ENCODE measurements at regions not wholly inside any gene's neighbourhood (a gene's known extent, or its start where the extent isn't known, plus 50 kb on each side); places are given as distances from the start of the nearest gene placed in this dataset.
A peak's percentile ranks its signal among the peaks of the same experiment; 100 is the strongest.

DNA sequence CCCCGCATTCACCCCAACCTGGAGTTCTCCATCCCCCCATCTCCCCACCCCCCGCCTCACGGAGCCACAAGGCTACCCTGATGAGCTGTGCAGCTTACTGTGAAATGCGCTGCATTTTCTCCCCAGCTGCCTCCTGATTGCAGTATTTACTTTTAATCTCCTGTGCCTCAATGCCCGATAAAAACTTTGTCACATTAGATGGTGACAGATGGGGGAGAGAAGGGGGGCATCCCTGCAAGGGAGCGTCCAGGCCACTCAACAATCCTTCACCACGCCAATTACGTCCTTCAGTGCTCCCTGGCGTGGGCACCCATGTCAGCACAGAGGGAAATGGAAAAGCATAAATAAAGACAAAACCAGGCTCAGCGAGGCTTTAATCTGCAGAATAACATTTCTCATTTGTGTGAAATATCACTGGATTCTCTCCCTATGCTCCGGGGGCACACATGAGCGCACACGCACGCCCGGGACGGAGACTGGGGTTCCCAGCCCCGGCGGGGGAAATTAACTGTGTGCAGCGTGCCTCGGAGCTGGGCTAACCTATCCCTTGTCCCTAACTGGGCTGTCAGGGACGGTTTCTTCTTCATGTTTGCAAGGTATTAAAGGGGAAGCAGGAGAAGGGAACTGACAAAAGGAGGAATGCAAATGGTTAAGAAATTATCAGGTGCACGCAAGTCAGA, 186.7 kb upstream of the VASH1 start:
- peak; percentile 31 for DNase-seq

More for the DNA sequence above, 186.7 kb upstream of the VASH1 start:
- Histone ChIP-seq H3K4me2 (no peak overlapping the region), H3K4me3 (ENCODE audit: low read depth in 2 of 2, low read length in 1 of 2) (no peak overlapping the region), H3K27ac (ENCODE audit: low read depth in 2 of 2, low read length in 1 of 2) (no peak overlapping the region), H3K4me1 (ENCODE audit: control insufficient read depth in 1 of 2, insufficient read depth in 2 of 2, low read depth in 1 of 2, low read length in 1 of 2) (peaks cover 0 to 5% of the 10 kb centered on the region in 2 experiments; a peak in 1 of 4 replicates), H3K79me2 (ENCODE audit: insufficient read depth) (no peaks in the 10 kb centered on the region), H3K9ac (no peak overlapping the region), H3F3A (replicated peaks; ENCODE audit: insufficient read depth) (no peaks in the 10 kb centered on the region), H3K9me3 (no peaks in the 10 kb centered on the region), H2AFZ (ENCODE audit: low read depth) (no peak overlapping the region), H4K20me1 (ENCODE audit: insufficient read depth) (no peaks in the 10 kb centered on the region), H3K36me3 (replicated peaks in 1 of 2; ENCODE audit: control insufficient read depth in 1 of 2, insufficient read depth in 2 of 2, low read length in 1 of 2) (no peaks in the 10 kb centered on the region), H3K9me2 (no peaks in the 10 kb centered on the region), H3K27me3 (ENCODE audit: insufficient read depth) (no peaks in the 10 kb centered on the region)
- no peak for TF ChIP-seq EZH2phosphoT487 (IDR thresholded peaks at IDR 0.05; ENCODE audit: borderline replicate concordance, low read depth)
- no peak for TF ChIP-seq FOXJ3 (CRISPR knock-in tag; IDR thresholded peaks at IDR 0.05)
- no peak for TF ChIP-seq SMC3 (IDR thresholded peaks at IDR 0.05; ENCODE audit: low read depth, low read length)
- no peak for TF ChIP-seq SIN3A (IDR thresholded peaks at IDR 0.05; ENCODE audit: borderline replicate concordance, low read depth, low read length)
- TF ChIP-seq PBX3 (IDR thresholded peaks at IDR 0.05), result no peak
- TF ChIP-seq NRF1 (IDR thresholded peaks at IDR 0.05; ENCODE audit: low read depth, low read length), result no peak
- no peak for TF ChIP-seq RFX5 (IDR thresholded peaks at IDR 0.05; ENCODE audit: low read length)
- TF ChIP-seq RAD21 (IDR thresholded peaks at IDR 0.05; ENCODE audit: low read length), result no peak
- no peak for TF ChIP-seq FOSL2 (IDR thresholded peaks at IDR 0.05; ENCODE audit: borderline replicate concordance, low read depth)
- TF ChIP-seq YY1 (IDR thresholded peaks at IDR 0.05; ENCODE audit: low read depth), result no peak
- TF ChIP-seq MEF2A (IDR thresholded peaks at IDR 0.05; ENCODE audit: borderline replicate concordance, low read depth), result no peak
- TF ChIP-seq, protein P1, sequence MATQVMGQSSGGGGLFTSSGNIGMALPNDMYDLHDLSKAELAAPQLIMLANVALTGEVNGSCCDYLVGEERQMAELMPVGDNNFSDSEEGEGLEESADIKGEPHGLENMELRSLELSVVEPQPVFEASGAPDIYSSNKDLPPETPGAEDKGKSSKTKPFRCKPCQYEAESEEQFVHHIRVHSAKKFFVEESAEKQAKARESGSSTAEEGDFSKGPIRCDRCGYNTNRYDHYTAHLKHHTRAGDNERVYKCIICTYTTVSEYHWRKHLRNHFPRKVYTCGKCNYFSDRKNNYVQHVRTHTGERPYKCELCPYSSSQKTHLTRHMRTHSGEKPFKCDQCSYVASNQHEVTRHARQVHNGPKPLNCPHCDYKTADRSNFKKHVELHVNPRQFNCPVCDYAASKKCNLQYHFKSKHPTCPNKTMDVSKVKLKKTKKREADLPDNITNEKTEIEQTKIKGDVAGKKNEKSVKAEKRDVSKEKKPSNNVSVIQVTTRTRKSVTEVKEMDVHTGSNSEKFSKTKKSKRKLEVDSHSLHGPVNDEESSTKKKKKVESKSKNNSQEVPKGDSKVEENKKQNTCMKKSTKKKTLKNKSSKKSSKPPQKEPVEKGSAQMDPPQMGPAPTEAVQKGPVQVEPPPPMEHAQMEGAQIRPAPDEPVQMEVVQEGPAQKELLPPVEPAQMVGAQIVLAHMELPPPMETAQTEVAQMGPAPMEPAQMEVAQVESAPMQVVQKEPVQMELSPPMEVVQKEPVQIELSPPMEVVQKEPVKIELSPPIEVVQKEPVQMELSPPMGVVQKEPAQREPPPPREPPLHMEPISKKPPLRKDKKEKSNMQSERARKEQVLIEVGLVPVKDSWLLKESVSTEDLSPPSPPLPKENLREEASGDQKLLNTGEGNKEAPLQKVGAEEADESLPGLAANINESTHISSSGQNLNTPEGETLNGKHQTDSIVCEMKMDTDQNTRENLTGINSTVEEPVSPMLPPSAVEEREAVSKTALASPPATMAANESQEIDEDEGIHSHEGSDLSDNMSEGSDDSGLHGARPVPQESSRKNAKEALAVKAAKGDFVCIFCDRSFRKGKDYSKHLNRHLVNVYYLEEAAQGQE (IDR thresholded peaks at IDR 0.05; ENCODE audit: low read depth, low read length), result no peak
- no peak for TF ChIP-seq MXI1 (IDR thresholded peaks at IDR 0.05; ENCODE audit: low read depth, low read length)
- no peak for TF ChIP-seq TCF12 (IDR thresholded peaks at IDR 0.05)
- TF ChIP-seq EP300 (IDR thresholded peaks at IDR 0.05; ENCODE audit: borderline replicate concordance in 1 of 2, low read depth in 1 of 2, low read length in 1 of 2), result no peak
- TF ChIP-seq USF1 (IDR thresholded peaks at IDR 0.05; ENCODE audit: borderline replicate concordance, low read depth), result no peak
- no peak for TF ChIP-seq USF2 (IDR thresholded peaks at IDR 0.05; ENCODE audit: borderline replicate concordance, low read depth, low read length)
- no peak for TF ChIP-seq TEAD4 (IDR thresholded peaks at IDR 0.05; ENCODE audit: borderline replicate concordance, insufficient read depth)
- ChIA-PET CTCF (no interaction called here), POLR2A (no interaction called here)
- WGBS (ENCODE audit: low lambda C conversion rate), result 32% methylated on average over 22 of the region's 22 CpGs
